NB4 (cell line): ENCODE measurements at regions not wholly inside any gene's neighbourhood (a gene's known extent, or its start where the extent isn't known, plus 50 kb on each side); places are given as distances from the start of the nearest gene placed in this dataset.

ENCODE experiments used
- CTCF ChIP-seq: IDR thresholded peaks from one replicate; pipeline ENCODE4 v1.5.1; 2012; ENCODE audit warnings: low read depth, low read length
- MAX ChIP-seq: IDR thresholded peaks from 2 replicates; pipeline ENCODE4 v1.6.1; 2011; ENCODE audit warnings: low read depth, low read length
- MYC ChIP-seq: IDR thresholded peaks from 2 replicates; pipeline ENCODE4 v1.6.1; 2011; ENCODE audit warnings: low read depth, low read length
- POLR2A ChIP-seq: IDR thresholded peaks from 2 replicates; pipeline ENCODE4 v1.6.1; 2011; ENCODE audit warnings: mild to moderate bottlenecking; ENCODE audit not compliant: insufficient read length; ENCODE audit errors: extremely low read depth

GRCh38 chr6:153183925-153184324 is 52.8 kb upstream of the RGS17 start:
- TF ChIP-seq CTCF (no peak), MYC (no peak), POLR2A (no peak), MAX (no peak)
